AG04450 (cell line): ENCODE measurements at regions not wholly inside any gene's neighbourhood (a gene's known extent, or its start where the extent isn't known, plus 50 kb on each side); places are given as distances from the start of the nearest gene placed in this dataset.
"Not testable (repeated sequence)": the region's sequence is repeated elsewhere in the genome, so short reads cannot be mapped to it uniquely, and the experiment has no call there.

Source experiments
- CTCF ChIA-PET: fragments of 300-600, 350-600 bp; formaldehyde crosslinking; extraction: SDS; loops from one replicate; lab custom pipeline; 2022; ENCODE audit warnings: antibody characterized with exemption, inconsistent platforms; lab: Charles Lee
- POLR2A ChIA-PET: fragments of 350-600 bp; formaldehyde crosslinking; extraction: SDS; loops from one replicate; lab custom pipeline; 2021; ENCODE audit warnings: antibody characterized with exemption, inconsistent platforms; lab: Yijun Ruan, JAX
- DNase-seq: peaks from one replicate; pipeline ENCODE4 v3.0.0-alpha.2; 2011; ENCODE audit warnings: low read depth, low spot score
- H3K27ac ChIP-seq: one replicate; pipeline ENCODE4 v1.5.1; 2012; ENCODE audit warnings: low read depth, low read length, control low read depth
- H3K27me3 ChIP-seq: one replicate; pipeline ENCODE4 v1.6.0; 2012; ENCODE audit warnings: low read length; ENCODE audit not compliant: control insufficient read depth, insufficient read depth
- H3K4me3 ChIP-seq: 2 replicates; pipeline ENCODE4 v1.5.1; 2011; ENCODE audit warnings: mild to moderate bottlenecking, low read depth, low read length, control low read depth
- H3K9me3 ChIP-seq: 2 replicates; pipeline ENCODE4 v1.5.1; 2012; ENCODE audit warnings: low read length; ENCODE audit not compliant: control insufficient read depth, insufficient read depth
- CTCF ChIP-seq: IDR thresholded peaks from 2 replicates; pipeline ENCODE4 v1.5.1; 2011; ENCODE audit warnings: low read depth, low read length, control low read depth, inconsistent platforms

- TF ChIP-seq CTCF = no peak
- ChIA-PET CTCF (no interaction called here), POLR2A (no interaction called here)
- Histone ChIP-seq H3K27me3 (no peaks in the 10 kb centered on the region), H3K27ac (no peak overlapping the region), H3K4me3 (no peak overlapping the region), H3K9me3 (no peaks in the 10 kb centered on the region; the same call in none of the 2 replicates)
- no peak for DNase-seq
Observed at GRCh38 chr5:86452251-86452650, 165.5 kb upstream of the COX7C start.

GRCh38 chr5:86460519-86460918, 157.2 kb upstream of the COX7C start:
- TF ChIP-seq CTCF = no peak

GRCh38 chr5:86461169-86461956, 156.4 kb upstream of the COX7C start:
- peaks cover 20% of the 10 kb centered on the region for H3K9me3 ChIP-seq
- H3K27ac ChIP-seq = no peak overlapping the region
- ChIA-PET POLR2A (no interaction called here), CTCF (no interaction called here)
- DNase-seq = no peak
- no peaks in the 10 kb centered on the region for H3K27me3 ChIP-seq
- H3K4me3 ChIP-seq = no peak overlapping the region
- no peak for TF ChIP-seq CTCF

More at GRCh38 chr5:86460519-86460918, 157.2 kb upstream of the COX7C start:
- H3K27me3 ChIP-seq = no peaks in the 10 kb centered on the region
- no peak overlapping the region for H3K4me3 ChIP-seq
- POLR2A ChIA-PET = no interaction called here
- no peak overlapping the region for H3K27ac ChIP-seq
- CTCF ChIA-PET = no interaction called here
- DNase-seq = no peak
- H3K9me3 ChIP-seq = peaks cover 20% of the 10 kb centered on the region

- H3K27me3 ChIP-seq = no peaks in the 10 kb centered on the region
- no peak for TF ChIP-seq CTCF
- no peak for DNase-seq
- peaks cover 27% of the 10 kb centered on the region for H3K9me3 ChIP-seq
- H3K27ac ChIP-seq = no peak overlapping the region
- CTCF ChIA-PET = no interaction called here
- POLR2A ChIA-PET = no interaction called here
- no peak overlapping the region for H3K4me3 ChIP-seq
Observed at GRCh38 chr5:86463339-86463738, 154.4 kb upstream of the COX7C start.

- CTCF ChIA-PET = no interaction called here
Observed at GRCh38 chr5:86465052-86465838, 152.5 kb upstream of the COX7C start.

DNA sequence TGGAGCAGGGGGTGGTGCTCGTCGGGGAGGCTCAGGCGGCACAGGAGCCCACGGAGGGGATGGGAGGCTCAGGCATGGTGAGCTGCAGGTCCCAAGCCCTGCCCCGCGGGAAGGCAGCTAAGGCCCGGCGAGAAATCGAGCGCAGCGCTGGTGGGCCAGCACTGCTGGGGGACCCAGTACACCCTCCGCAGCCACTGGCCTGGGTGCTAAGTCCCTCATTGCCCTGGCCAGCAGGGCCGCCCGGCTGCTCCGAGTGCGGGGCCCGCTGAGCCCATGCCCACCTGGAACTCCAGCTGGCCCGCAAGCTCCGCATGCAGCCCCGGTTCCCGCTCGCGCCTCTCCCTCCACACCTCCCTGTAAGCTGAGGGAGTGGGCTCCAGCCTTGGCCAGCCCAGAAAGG, 151.0 kb upstream of the COX7C start:
- CTCF ChIA-PET, DNase-seq, H3K4me3 ChIP-seq, POLR2A ChIA-PET, H3K27me3 ChIP-seq, H3K27ac ChIP-seq: not testable (repeated sequence)
- peaks cover 21% of the 10 kb centered on the region for H3K9me3 ChIP-seq

More at GRCh38 chr5:86465052-86465838, 152.5 kb upstream of the COX7C start:
- no peak for DNase-seq
- Histone ChIP-seq H3K27me3 (no peaks in the 10 kb centered on the region), H3K9me3 (peaks cover 26% of the 10 kb centered on the region), H3K4me3 (no peak overlapping the region), H3K27ac (no peak overlapping the region)
- POLR2A ChIA-PET = no interaction called here
- TF ChIP-seq CTCF = no peak
